SK-N-SH (cell line): ENCODE measurements at regions not wholly inside any gene's neighbourhood (a gene's known extent, or its start where the extent isn't known, plus 50 kb on each side); places are given as distances from the start of the nearest gene placed in this dataset.

ENCODE experiments used
- CTCF ChIA-PET: fragments of 300-600, 350-600 bp; formaldehyde crosslinking; extraction: SDS; loops from one replicate; lab custom pipeline; 2021; lab: Yijun Ruan, JAX
- POLR2A ChIA-PET: fragments of 350-600 bp; sonication (Branson Sonifier 250); formaldehyde crosslinking; extraction: SDS; loops from one replicate; lab custom pipeline; 2020; ENCODE audit warnings: antibody characterized with exemption, inconsistent platforms; lab: Yijun Ruan, JAX
- DNase-seq: peaks from one replicate; pipeline ENCODE4 v3.0.0; 2012
- H2AFZ ChIP-seq: fragments of 200-600 bp; sonication (generic); 2 replicates; pipeline ENCODE4 v1.8.1; 2016; ENCODE audit warnings: antibody characterized with exemption, mild to moderate bottlenecking, low read depth
- H3F3A ChIP-seq: fragments of 200-600 bp; sonication (generic); replicated peaks from 2 replicates; pipeline ENCODE3; 2016; ENCODE audit warnings: antibody characterized with exemption, mild to moderate bottlenecking; ENCODE audit not compliant: insufficient read depth
- H3K27ac ChIP-seq, 2 experiments: fragments of 200-500 bp in 1 of 2; fragments of 200-600 bp in 1 of 2; sonication (Bioruptor generic) in 1 of 2; sonication (generic), shearing (Covaris generic) in 1 of 2; 2 replicates each; pipeline versions ENCODE4 v1.5.1 to v1.6.1; 2014 to 2016; ENCODE audit warnings: low read depth in 2 of 2, inconsistent platforms in 1 of 2, low read length in 1 of 2, mild to moderate bottlenecking in 1 of 2, mixed read lengths in 1 of 2
- H3K27me3 ChIP-seq: fragments of 200-600 bp; sonication (generic), shearing (Covaris generic); 2 replicates; pipeline ENCODE4 v1.6.1; 2016; ENCODE audit warnings: mixed run types; ENCODE audit not compliant: insufficient read depth
- H3K36me3 ChIP-seq, 2 experiments: fragments of 200-500 bp in 1 of 2; fragments of 200-600 bp in 1 of 2; sonication (Bioruptor generic) in 1 of 2; sonication (generic) in 1 of 2; replicated peaks in 1 of 2; 2 replicates each; pipeline versions ENCODE3 to v1.5.1; 2014 to 2016; ENCODE audit warnings: low read length in 1 of 2, mild to moderate bottlenecking in 1 of 2; ENCODE audit not compliant: insufficient read depth in 2 of 2, control insufficient read depth in 1 of 2
- H3K4me1 ChIP-seq, 2 experiments: fragments of 200-500 bp in 1 of 2; fragments of 200-600 bp in 1 of 2; sonication (Bioruptor generic) in 1 of 2; sonication (generic), shearing (Covaris generic) in 1 of 2; 2 replicates each; pipeline versions ENCODE4 v1.5.1 to v1.6.1; 2014 to 2016; ENCODE audit warnings: low read depth in 1 of 2, low read length in 1 of 2, mixed run types in 1 of 2; ENCODE audit not compliant: insufficient read depth in 2 of 2, control insufficient read depth in 1 of 2
- H3K4me2 ChIP-seq: fragments of 200-600 bp; sonication (generic), shearing (Covaris generic); 2 replicates; pipeline ENCODE4 v1.6.1; 2017; ENCODE audit warnings: mixed run types
- H3K4me3 ChIP-seq, 2 experiments: fragments of 200-500 bp in 1 of 2; fragments of 200-600 bp in 1 of 2; sonication (Bioruptor generic) in 1 of 2; sonication (generic), shearing (Covaris generic) in 1 of 2; 2 replicates each; pipeline versions ENCODE4 v1.5.1 to v1.8.1; 2014 to 2016; ENCODE audit warnings: low read depth in 2 of 2, inconsistent platforms in 1 of 2, low read length in 1 of 2, mild to moderate bottlenecking in 1 of 2, mixed read lengths in 1 of 2, moderate library complexity in 1 of 2
- H3K79me2 ChIP-seq: fragments of 200-600 bp; sonication (generic); 2 replicates; pipeline ENCODE4 v1.8.1; 2017; ENCODE audit warnings: mild to moderate bottlenecking; ENCODE audit not compliant: insufficient read depth
- H3K9ac ChIP-seq: fragments of 200-600 bp; sonication (generic); 2 replicates; pipeline ENCODE4 v1.6.1; 2017; ENCODE audit warnings: mixed run types
- H3K9me2 ChIP-seq: fragments of 200-600 bp; sonication (generic); 2 replicates; pipeline ENCODE4 v1.6.1; 2017; ENCODE audit warnings: mixed run types
- H3K9me3 ChIP-seq: fragments of 200-600 bp; sonication (generic); 2 replicates; pipeline ENCODE4 v1.6.1; 2017; ENCODE audit warnings: mixed run types, mild to moderate bottlenecking, moderate library complexity
- H4K20me1 ChIP-seq: fragments of 200-600 bp; sonication (generic); 2 replicates; pipeline ENCODE4 v1.6.1; 2017; ENCODE audit warnings: mild to moderate bottlenecking, mixed run types; ENCODE audit not compliant: insufficient read depth
- ELF1 ChIP-seq: IDR thresholded peaks from 2 replicates; pipeline ENCODE4 v1.4.0; 2012
- EZH2phosphoT487 ChIP-seq: fragments of 200-600 bp; sonication (generic); IDR thresholded peaks from 2 replicates; pipeline ENCODE4 v1.6.1; 2017; ENCODE audit warnings: low read depth, mixed run types, mild to moderate bottlenecking, antibody characterized with exemption, moderate library complexity, borderline replicate concordance
- FOSL2 ChIP-seq: IDR thresholded peaks from 2 replicates; pipeline ENCODE4 v1.4.0; 2012; ENCODE audit warnings: low read depth, mild to moderate bottlenecking, moderate library complexity, borderline replicate concordance
- FOXJ3 ChIP-seq: sonication (generic); formaldehyde crosslinking; IDR thresholded peaks from 2 replicates; pipeline ENCODE4 v1.5.1; 2020; ENCODE audit warnings: mild to moderate bottlenecking, missing genetic modification reagents
- NFIC ChIP-seq: IDR thresholded peaks from 2 replicates; pipeline ENCODE4 v1.4.0; 2012; ENCODE audit warnings: borderline replicate concordance
- RAD21 ChIP-seq: IDR thresholded peaks from 2 replicates; pipeline ENCODE4 v1.6.1; 2012; ENCODE audit warnings: mild to moderate bottlenecking, low read length
- SMC3 ChIP-seq: IDR thresholded peaks from 2 replicates; pipeline ENCODE4 v1.6.1; 2012; ENCODE audit warnings: low read depth, low read length, improper control_type of control experiment
- WGBS: methylation state at CpG from one replicate; pipeline ENCODE4 v1.1.6; 2017; ENCODE audit warnings: low lambda C conversion rate; 5-methylcytosine and 5-hydroxymethylcytosine counted together
- TF ChIP-seq, protein P1 (sequence below): IDR thresholded peaks from 2 replicates; pipeline ENCODE4 v1.4.0; 2012; ENCODE audit warnings: low read depth
- TF ChIP-seq, protein P2 (sequence below): fragments of 200-600 bp; sonication (generic); IDR thresholded peaks from 2 replicates; pipeline ENCODE4 v1.6.1; 2017; ENCODE audit warnings: antibody characterized with exemption, mild to moderate bottlenecking, moderate library complexity
- TF ChIP-seq, protein P3 (sequence below): IDR thresholded peaks from 2 replicates; pipeline ENCODE4 v1.4.0; 2012; ENCODE audit warnings: low read depth, borderline replicate concordance

DNA sequence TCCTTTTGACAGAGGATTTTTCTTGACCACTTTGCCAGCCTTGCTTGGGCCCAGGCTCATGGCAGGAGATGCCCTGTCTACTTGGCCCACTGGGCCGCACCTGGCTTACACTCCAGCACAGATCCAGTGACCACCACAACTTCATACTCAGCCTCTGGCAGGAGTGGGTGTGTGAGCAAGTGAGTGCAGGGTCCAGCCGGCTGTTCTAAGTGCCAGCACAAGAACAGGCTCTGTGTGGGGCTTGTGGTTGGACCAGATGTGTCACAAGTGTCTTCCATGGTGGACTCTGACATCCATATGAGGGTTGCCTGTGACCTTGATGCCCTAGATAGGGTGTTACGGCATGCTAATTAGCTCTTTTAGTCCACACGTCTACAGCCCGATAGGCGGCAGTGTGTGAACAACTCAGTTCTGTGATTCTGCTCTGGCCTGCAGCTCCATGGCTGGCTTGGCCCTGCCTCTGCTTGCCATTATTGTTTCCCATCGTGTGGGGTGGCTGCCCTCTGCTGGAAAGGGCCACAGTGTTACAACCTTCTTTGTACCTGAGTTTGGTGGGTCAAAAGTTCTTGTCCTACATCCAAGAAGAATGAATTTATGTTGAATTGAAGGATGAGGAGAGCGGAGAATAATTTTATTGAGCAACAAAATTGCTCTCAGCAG, 1089.1 kb downstream of the SLC6A15 start:
- Histone ChIP-seq H3K27ac (no peak overlapping the region), H3F3A (no peaks in the 10 kb centered on the region), H3K4me1 (peaks cover 0 to 10% of the 10 kb centered on the region in 2 experiments; a peak in 1 of 4 replicates), H4K20me1 (no peaks in the 10 kb centered on the region), H3K9me2 (no peaks in the 10 kb centered on the region), H3K4me2 (no peak overlapping the region), H3K27me3 (no peaks in the 10 kb centered on the region), H2AFZ (no peak overlapping the region), H3K36me3 (no peaks in the 10 kb centered on the region), H3K79me2 (no peaks in the 10 kb centered on the region), H3K4me3 (no peak overlapping the region; a peak in 1 of 4 replicates), H3K9me3 (no peaks in the 10 kb centered on the region), H3K9ac (no peak overlapping the region)
- peak; percentile 52 for TF ChIP-seq SMC3
- TF ChIP-seq, protein P1, sequence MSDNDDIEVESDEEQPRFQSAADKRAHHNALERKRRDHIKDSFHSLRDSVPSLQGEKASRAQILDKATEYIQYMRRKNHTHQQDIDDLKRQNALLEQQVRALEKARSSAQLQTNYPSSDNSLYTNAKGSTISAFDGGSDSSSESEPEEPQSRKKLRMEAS, result no peak
- TF ChIP-seq RAD21, result peak; percentile 68
- TF ChIP-seq, protein P2, sequence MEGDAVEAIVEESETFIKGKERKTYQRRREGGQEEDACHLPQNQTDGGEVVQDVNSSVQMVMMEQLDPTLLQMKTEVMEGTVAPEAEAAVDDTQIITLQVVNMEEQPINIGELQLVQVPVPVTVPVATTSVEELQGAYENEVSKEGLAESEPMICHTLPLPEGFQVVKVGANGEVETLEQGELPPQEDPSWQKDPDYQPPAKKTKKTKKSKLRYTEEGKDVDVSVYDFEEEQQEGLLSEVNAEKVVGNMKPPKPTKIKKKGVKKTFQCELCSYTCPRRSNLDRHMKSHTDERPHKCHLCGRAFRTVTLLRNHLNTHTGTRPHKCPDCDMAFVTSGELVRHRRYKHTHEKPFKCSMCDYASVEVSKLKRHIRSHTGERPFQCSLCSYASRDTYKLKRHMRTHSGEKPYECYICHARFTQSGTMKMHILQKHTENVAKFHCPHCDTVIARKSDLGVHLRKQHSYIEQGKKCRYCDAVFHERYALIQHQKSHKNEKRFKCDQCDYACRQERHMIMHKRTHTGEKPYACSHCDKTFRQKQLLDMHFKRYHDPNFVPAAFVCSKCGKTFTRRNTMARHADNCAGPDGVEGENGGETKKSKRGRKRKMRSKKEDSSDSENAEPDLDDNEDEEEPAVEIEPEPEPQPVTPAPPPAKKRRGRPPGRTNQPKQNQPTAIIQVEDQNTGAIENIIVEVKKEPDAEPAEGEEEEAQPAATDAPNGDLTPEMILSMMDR, result peak; percentile 53
- POLR2A ChIA-PET, result no interaction called here
- CTCF ChIA-PET, result interaction anchor here (0.6 to 4.6 kb wide), 13 partner anchors 10 to 1296 kb away, joined by 3 to 39 read pairs (median 3); partner anchors contain the start of gene TMTC2
- peak; percentile 12 for DNase-seq
- 79% methylated on average over 7 of the region's 8 CpGs for WGBS

DNA sequence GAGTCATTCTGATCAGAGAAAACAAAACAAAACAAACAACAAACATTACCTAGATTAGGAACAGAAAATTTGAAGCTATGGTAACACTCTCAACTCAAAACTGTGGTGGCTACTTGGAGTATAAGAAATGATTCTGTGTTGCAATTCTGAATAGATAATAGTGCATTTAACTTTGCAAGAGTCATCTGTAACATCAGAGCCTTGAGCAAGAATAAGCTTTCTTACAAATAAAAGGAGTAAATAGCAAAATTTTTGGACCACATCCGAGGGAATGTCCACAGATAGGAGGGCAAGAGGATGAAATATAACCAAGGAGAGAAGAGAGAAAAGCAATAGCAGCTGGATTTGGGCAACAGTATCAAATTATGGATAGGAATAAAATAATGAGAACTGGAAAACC, 1090.6 kb downstream of the SLC6A15 start:
- no peaks in the 10 kb centered on the region for H3F3A ChIP-seq
- H3K36me3 ChIP-seq, result no peaks in the 10 kb centered on the region
- no peak overlapping the region for H2AFZ ChIP-seq
- no peak overlapping the region for H3K4me3 ChIP-seq
- no peaks in the 10 kb centered on the region for H3K9me2 ChIP-seq
- WGBS, result 53% methylated on average over 1 of the region's 1 CpG
- H3K79me2 ChIP-seq, result no peaks in the 10 kb centered on the region
- peaks cover 0 to 4% of the 10 kb centered on the region in 2 experiments; a peak in 1 of 4 replicates for H3K4me1 ChIP-seq
- CTCF ChIA-PET, result interaction anchor here (1.2 to 4.6 kb wide), 2 partner anchors 1137 to 1294 kb away, joined by 3 to 39 read pairs; partner anchors contain the start of gene TMTC2
- H3K9me3 ChIP-seq, result no peaks in the 10 kb centered on the region
- H4K20me1 ChIP-seq, result no peaks in the 10 kb centered on the region
- POLR2A ChIA-PET, result no interaction called here
- no peak for TF ChIP-seq NFIC
- no peak for TF ChIP-seq FOSL2
- no peak for TF ChIP-seq ELF1
- no peak for TF ChIP-seq FOXJ3 (CRISPR knock-in tag)
- no peak for TF ChIP-seq EZH2phosphoT487
- TF ChIP-seq, protein P3, sequence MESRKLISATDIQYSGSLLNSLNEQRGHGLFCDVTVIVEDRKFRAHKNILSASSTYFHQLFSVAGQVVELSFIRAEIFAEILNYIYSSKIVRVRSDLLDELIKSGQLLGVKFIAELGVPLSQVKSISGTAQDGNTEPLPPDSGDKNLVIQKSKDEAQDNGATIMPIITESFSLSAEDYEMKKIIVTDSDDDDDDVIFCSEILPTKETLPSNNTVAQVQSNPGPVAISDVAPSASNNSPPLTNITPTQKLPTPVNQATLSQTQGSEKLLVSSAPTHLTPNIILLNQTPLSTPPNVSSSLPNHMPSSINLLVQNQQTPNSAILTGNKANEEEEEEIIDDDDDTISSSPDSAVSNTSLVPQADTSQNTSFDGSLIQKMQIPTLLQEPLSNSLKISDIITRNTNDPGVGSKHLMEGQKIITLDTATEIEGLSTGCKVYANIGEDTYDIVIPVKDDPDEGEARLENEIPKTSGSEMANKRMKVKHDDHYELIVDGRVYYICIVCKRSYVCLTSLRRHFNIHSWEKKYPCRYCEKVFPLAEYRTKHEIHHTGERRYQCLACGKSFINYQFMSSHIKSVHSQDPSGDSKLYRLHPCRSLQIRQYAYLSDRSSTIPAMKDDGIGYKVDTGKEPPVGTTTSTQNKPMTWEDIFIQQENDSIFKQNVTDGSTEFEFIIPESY, result no peak
- TF ChIP-seq, protein P1, result no peak
- TF ChIP-seq, all 33 proteins: peak for 0
- H3K27ac ChIP-seq, result no peak overlapping the region
- H3K9ac ChIP-seq, result no peak overlapping the region
- H3K4me2 ChIP-seq, result no peak overlapping the region
- no peak for DNase-seq
- no peaks in the 10 kb centered on the region for H3K27me3 ChIP-seq
